ENCODE measurements at regions not wholly inside any gene's neighbourhood (a gene's known extent, or its start where the extent isn't known, plus 50 kb on each side); places are given as distances from the start of the nearest gene placed in this dataset.
"Not testable (repeated sequence)": the region's sequence is repeated elsewhere in the genome, so short reads cannot be mapped to it uniquely, and the experiment has no call there.

DNA sequence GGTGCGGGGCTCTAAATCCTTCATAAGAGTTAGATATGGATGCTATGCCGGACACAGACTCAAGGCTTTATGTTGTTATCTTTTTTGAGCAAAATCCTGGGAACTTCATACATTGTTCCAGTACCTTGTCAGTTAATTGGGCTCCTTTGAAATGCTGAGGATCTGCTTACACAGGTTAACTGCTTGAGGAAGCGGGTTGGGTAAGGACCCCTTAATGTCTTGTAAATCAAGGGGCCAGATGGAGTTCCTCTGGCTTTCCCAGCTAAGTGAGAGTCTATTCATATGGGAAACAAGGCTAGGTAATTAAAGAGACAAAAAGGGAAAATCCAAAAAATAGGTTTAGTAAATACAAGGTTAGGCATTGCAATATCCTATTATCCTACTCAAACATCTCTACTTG is 141.5 kb downstream of the OR2B2 start:
- DNase-seq, result no peak

DNA sequence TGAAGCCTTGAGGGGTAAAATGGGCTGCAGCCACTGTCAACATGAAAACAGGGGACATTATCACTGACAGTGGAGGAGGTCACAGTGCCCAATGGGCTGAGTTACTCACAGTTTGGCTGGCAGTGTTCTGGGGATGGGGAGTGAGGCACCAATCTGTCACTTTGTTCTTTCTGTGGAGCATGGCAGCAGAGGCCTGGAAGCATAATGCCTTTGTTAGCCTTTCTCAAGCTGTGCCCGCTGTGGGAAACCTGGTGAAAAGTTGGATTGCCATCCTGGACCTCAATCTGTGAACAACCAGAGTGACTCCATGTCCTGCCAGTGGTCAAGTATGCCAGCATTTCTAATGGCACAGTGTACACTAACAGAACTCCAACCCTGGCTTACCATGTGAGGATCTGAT is 143.6 kb downstream of the OR2B2 start:
- no peak for DNase-seq

DNA sequence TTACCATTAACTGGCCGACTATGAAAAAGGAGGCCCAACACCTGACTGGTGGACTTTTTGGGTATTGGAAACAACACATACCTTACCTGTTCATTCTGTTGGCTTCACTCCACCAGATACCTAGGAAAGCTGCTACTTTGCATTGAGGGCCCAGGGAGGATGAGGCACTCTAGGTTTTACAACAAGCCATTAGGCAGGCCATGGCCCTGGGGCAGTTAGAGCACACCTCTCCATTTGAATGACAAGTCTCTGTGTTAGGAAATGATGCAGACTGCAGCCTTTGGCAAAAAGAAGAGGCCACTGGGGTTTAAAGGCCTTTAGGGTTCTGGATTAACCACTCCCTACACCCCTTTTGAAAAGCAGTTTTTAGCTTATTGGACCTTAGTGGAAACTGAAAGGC is 144.3 kb downstream of the OR2B2 start:
- no peak for DNase-seq

DNA sequence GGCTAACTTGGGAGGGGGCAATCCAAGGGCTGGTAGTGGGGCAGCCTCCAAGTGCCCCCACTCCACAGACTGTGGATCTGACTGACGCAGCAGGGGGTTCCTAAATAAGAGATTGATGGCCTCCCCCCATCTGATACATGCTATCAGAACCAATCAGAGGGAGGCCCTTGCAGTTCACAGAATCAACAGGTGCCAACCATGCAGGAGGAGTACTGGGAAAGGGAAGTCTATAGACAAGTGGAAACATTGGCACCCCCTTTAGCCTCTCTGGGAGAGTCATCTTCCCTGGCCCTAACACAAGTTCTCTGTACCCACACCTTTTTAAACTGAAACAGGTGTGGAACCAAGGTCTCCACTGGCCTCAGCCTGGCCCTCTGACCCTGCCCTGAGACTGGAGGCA is 145.8 kb downstream of the OR2B2 start:
- no peak for DNase-seq

DNA sequence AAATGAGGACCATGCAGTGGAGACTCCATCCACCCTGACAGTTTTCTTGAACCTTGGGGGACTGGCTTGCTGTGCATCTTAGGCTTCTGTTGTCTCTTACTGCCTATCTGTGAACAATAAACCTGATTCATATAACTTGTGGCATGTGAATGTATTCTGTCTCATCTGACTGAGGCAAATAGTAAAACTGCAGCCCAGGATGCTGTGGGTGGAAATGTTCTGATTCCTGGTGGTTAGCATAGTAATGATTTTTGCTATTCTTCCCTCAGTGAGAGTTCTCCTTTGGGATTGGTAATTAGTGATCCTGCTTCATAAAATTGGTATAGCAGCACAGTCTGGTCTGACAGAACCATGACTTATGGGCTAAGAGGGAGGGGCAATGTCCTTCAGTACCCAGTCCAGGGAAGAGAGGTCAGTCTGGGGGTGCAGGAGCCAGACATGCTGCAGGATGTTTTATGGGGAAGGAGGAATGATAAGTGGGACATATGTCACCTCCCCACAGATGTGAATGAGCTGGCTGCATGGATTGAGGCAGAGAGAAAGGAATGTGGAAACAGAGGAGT is 147.1 kb downstream of the OR2B2 start:
- no peak for DNase-seq

DNA sequence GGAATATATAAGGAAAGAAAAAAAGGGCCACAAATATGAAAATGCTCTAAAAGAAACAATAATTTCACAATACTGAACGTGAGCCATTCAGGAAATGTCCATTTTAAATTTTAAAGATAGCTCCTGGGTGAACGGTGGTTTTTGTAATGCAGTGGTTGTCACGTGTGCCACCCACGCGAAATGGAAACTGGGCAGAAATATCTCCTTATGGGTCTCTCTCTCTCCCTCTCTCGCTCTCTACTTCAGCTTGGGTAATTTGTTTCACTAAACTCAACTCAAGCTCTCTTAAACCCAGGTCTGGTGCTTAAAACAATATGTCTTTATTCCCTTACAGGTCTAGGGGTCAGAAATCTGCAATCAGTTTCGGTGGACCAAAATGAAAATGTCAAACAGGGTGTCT is 150.8 kb downstream of the OR2B2 start:
- DNase-seq, result no peak

DNA sequence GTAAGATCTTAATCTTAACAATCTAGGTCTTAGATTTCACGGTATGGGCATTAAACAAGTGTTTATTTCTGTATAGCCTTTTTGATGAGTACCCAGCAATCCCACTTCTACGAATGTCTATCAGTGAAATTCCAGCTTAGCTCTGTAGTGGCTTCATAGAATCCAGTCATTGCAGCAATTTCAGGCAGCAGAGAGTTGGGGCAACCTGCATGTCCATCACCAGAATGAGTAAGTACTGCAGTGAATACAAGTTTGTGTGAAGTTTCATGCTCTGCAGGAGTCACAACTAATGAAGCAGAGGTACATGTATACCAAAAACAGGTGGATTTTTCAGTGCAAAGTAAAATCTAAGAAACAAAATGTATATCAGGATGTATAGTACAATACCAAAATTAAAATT is 151.7 kb downstream of the OR2B2 start:
- no peak for DNase-seq

DNA sequence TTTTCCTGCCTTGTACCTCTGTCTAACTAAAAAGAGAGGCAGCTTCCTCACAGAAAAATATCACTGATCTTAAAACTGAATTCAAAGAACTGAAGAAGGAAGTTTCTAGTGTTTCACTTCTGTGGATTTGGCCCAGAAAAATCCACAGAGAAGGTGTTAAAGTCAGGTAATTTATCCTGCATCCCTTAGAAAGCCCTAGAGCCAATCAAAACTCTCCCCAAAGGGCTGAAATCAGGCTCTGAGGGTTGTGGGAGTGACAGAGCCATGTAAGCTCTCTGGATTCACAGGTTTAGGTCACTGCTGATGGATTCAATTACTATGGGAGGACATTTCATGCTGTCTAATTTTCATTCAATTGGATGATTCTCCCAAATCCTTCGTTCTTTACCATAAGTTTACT is 152.3 kb downstream of the OR2B2 start:
- no peak for DNase-seq

DNA sequence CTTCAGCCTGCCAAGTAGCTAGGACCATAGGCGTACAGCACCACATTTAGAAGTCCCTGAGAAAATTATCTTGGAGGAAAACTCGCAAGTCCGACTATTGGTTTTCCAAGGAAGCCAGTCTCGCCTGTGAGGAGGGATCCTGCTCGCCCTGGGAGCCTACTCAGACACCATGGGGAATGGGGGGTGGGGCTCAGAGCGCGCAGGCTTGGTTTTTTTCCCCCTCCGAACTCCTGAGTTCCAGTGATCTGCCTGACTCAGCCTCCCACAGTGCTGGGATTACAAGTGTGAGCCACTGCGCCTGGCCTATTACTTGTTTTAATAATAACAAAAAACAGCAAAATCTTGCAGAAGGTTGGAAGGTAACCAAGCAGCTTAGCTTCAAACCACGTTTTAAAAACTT is 153.7 kb downstream of the OR2B2 start:
- DNase-seq, result no peak

DNA sequence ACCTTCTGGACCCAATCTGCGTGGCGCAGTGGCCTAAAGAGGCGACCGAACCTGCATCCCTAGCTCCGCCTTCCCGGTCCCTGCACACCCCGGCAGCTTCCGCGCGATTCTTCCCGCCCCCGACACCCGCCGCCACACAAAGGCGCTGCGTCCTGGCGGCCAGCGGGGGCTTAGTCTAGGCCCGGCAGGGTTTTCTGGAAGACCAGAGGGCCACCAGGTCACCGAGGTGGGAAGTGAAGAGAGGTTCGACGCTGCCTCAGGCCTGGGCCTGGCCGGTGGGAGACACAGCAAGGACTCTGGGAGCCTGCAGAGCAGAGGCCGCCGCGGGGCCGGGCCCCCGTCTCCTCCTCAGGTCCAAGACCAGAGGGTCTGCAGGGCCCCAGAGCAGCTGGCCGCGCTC is 154.9 kb downstream of the OR2B2 start:
- DNase-seq, result no peak

DNA sequence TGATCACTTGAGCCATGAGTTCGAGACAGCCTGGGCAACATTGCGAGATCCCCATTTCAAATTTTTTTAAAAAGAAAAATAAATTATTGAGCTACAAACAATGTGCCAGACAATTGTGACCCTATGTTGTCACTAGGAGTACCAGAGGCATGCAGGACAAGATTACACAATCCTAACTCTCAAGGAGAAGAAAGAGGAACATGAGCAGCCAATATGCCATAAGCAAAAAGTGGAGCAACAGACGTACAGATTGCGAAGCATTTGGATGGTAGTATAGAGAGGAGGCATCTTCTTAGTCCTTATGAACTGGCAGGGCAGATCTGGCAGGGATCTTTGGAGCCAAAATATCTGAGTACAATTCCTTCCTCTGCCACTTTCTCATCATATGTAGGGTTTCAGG is 156.4 kb downstream of the OR2B2 start:
- DNase-seq, result no peak

DNA sequence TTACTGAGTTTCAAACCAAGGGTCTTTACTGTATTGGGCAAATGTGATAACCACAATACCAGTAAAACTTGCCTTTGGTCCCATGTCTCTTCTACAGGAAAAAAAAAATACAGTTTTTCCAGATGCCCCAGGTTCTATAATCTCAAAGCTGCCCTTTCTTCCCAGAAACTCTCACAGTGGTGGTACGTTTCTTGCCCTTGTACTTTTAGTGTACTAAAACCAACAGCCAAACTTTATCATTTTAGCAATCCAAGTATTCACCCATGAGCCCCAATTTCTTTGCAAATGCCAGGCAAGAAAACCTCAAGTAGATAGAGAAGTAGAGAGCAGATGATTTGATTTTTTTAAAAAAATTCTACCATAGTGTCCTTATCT is 157.8 kb downstream of the OR2B2 start:
- no peak for DNase-seq

DNA sequence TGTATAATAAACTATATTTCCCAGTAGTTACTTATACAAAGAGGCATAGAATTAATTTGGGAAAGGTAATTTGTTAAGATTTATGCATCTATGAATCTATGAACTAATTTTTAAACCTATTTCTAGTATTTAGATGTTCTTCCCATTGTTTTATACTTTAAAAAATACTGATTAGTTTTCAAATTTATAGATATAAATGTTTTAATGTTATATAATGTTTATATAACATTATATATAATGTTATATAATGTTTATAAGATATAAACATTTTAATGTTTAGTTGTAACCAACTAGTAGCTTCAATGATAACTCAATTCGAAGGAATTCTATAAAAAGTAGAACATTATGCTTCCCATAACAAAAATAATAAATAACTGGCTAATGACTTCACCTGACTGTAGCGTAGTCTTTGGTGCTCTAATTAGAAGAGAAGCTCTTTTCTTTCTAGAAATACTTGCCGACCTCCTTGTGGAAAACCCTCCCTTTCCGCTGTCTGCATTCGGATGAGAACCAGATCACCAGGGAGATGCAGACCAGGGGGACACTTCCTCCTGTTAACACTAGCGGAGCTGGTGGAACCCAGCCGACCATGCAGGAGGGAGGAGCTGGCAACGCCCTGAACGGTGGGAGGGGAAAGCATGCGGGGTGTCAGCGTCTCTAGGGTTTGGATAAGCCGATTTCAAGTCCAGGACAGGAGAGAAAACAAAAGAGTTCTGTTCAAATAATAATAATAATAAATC is 158.4 kb downstream of the OR2B2 start:
- peak; percentile 60 for DNase-seq

DNA sequence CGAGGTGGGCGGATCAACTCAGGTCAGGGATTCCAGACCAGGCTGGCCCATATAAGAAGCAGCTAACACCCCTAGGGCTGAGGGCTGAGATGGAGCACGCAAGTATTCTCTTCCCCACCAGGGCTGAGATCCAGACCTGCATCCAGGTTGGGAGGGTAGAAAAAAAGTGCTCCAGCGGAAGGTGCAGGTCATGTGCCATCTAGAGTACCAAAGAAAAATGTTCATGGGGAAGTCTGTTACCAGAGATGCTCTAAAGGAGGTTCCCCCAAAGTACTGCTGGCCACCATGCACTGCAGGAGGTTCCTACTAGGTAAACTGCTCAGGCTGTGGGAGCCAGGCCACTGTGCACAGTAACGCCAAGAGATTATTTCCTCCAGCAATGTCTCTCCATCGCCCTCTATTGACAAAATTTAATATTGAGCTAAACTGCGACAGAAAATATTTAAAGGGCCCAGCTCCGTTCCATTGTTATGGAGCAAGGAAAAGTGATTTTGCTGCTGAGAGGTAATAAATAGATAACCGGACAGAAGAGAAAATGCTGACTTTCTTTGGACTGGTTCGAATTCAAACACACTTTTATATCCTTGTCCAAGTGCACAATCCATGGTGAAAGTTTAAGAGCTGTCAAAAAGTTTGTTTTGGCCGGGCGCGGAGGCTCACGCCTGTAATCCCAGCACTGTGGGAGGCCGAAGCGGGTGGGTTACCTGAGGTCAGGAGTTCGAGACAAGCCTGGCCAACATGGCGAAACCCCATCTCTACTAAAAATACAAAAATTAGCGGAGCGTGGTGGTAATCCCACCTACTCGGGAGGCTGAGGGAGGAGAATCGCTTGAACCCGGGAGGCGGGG is 159.9 kb downstream of the OR2B2 start:
- peak; percentile 71 for DNase-seq

DNA sequence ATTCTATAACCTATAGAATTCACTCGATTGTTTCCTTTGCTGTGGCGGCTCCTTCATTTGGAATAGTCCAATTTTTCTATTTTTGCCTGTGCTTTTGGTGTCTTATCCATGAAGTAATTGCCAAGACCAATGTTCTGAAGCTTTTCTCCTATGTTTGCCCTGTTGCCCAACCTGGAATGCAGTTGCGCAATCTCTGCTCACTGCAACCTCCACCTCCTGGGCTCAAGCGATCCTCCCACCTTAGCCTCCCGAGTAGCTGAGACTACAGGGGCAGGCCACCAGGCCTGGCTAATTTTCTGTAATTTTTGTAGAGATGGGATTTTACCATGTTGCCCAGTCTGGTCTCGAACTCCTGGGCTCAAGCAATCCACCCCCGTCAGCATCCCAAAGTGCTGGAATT is 163.5 kb downstream of the OR2B2 start:
- no peak for DNase-seq

DNA sequence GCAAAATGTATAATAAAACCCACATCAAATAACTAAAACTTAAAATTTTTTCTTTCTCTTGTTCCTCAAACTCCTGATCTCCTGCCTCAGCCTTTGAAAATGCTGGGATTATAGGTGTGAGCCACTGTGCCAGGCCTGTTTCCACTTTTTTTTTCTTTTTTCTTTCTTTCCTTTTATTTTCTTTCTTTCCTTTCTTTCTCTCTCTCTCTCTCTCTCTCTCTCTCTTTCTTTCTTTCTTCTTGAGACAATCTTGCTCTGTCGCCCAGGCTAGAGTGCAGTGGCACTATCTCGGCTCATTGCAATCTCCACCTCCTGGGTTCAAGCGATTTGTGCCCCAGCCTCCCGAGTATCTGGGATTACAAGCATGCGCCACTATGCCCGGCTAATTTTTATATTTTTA is 164.6 kb downstream of the OR2B2 start:
- no peak for DNase-seq

DNA sequence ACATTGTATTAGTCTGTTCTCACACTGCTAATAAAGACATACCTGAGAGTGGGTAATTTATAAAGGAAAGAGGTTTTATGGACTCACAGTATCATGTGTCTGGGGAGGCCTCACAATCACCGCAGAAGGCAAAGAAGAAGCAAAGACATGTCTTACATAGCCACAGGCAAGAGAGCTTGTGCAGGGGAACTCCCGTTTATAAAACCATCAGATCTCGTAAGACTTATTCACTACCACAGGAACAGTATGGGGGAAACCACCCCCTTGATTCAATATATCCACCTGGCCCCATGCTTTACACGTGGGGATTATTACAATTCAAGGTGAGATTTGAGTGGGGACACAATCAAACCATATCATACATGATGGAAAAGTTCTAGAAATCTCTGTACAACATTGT is 165.3 kb downstream of the OR2B2 start:
- not testable (repeated sequence) for DNase-seq

DNA sequence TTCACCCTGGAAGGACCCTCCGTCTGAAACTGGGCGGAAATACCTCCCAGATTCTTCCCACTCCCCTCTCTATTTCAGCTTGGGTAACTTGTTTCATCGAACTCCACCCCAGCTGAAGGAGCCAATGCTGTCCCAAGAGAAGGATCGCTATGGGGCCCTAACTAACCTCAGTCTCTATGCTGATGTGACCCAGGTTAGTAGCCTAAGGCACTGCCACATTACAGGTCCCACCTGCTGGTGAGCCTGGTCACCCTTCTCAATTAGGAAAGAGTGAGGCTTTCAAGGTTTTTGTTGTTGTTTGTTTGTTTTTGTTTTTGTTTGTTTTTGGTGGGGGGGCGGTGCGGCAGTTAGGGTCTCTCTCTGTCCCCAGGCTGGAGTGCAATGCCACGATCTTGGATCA is 168.4 kb downstream of the OR2B2 start:
- DNase-seq, result no peak

DNA sequence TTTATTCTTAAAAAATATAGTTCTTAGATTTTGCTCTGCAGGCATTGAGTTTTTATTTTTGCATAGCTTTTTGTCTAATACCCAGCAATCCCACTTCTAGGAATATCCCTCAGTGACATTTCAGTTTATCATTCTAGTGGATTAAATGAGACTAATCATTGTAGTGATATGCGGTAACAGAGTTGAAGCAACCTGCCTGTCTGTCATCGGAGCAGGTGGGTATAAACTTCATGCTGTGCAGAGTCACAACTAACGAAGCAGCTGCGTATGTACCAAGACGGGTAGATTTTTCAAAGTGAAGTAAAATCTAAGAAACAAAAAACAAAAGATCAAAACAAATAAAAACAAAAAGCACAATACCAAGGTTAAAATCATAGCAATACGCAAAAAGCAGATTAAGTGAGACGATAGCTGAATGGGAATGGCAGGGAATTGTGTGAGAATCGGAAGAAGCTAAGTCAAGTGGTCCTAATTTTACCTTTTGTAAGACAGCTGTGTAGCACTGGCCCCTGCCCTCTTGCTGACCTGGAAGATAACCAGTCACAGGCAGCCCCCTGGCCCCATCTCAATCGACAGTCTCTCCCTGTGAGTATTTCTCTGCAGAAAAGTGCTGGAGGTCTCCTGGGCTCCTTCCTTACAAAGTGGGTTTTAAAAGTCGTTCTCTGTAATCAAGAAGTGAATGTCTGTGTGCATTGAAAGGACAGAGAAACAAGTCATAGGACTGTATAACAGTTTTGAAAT is 169.2 kb downstream of the OR2B2 start:
- no peak for DNase-seq

DNA sequence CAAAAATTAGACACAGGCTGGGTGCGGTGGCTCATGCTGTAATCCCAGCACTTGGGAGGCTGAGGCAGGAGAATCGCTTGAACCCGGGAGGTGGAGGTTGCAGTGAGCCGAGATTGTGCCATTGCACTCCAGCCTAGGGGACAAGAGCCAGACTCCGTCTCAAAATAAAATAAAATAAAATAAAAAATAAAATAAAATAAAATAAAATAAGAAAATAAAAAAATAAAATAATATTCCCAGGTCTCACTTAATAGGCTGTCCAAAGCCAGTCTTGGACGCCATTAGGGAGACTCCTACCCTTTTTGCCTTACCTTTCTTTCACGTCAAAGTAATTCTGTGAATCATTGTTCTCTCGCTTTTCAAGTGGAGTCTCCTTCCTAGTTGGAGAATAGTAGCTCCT is 172.3 kb downstream of the OR2B2 start:
- not testable (repeated sequence) for DNase-seq

DNA sequence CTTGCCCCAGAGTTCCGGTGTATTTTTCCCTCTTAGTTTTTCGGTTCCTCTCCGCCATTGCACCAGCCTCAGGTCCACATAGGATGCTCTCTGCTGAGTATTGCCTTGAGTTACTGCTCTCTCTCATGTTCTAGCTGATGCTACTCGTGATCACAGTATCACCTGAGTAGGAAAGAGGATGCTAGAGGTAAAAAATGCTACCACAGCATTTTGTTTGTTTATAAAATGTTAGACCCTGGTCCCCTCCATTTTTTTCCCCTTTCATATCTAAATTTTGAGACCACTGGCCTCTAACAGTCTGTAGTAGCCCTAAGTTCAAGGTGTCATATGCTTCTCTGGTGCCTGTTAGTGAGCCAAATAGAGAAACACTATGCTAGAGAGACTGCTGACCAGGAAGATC is 175.5 kb downstream of the OR2B2 start:
- no peak for DNase-seq

DNA sequence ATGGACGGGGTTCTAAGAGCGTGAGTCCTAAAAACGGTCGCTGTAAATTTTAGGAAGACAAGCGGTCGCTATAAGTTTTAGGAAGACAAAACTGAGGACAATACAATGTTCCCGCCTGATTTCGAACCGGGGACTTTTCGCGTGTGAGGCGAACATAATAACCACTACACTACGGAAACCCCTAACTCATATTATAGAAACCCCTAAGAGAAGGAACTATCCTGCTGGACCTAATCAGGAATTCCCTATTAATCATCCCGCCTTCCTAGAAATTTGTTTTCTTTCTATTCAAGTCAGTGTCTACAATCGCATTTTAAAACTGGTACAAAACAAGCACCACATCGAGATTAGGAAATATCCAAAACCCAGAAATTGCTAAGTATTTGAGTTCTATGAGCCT is 183.8 kb downstream of the OR2B2 start:
- DNase-seq, result no peak

DNA sequence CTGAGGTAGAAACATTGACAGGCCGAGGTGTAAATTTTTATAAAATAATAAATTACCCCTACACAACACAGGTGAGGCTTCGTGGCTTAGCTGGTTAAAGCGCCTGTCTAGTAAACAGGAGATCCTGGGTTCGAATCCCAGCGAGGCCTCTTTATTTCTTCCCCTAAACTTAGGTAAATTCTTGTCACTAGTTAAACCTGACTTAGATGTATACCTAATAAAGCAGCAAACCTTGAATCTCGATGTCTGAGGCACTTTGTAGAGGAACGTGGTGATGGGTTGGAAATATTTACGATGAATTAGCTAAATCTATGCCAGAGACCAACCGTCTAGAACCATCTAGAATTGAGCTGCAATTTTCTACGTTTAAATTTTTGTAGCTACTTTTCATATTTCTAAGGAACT is 185.6 kb downstream of the OR2B2 start:
- no peak for DNase-seq
